NCI-H1417 (cell line): ENCODE measurements at regions not wholly inside any gene's neighbourhood (a gene's known extent, or its start where the extent isn't known, plus 50 kb on each side); places are given as distances from the start of the nearest gene placed in this dataset.

Source experiments
- DNase-seq, 3 experiments: peaks; one replicate each; lab custom pipeline; 2025; lab: John Stamatoyannopoulos, UW

GRCh38 chr20:11389186-11389585 lies 528.5 kb upstream of the BTBD3 start:
- no peak for DNase-seq

- DNase-seq: no peak
Measured at GRCh38 chr20:11391591-11391990, 526.1 kb upstream of the BTBD3 start.

DNA sequence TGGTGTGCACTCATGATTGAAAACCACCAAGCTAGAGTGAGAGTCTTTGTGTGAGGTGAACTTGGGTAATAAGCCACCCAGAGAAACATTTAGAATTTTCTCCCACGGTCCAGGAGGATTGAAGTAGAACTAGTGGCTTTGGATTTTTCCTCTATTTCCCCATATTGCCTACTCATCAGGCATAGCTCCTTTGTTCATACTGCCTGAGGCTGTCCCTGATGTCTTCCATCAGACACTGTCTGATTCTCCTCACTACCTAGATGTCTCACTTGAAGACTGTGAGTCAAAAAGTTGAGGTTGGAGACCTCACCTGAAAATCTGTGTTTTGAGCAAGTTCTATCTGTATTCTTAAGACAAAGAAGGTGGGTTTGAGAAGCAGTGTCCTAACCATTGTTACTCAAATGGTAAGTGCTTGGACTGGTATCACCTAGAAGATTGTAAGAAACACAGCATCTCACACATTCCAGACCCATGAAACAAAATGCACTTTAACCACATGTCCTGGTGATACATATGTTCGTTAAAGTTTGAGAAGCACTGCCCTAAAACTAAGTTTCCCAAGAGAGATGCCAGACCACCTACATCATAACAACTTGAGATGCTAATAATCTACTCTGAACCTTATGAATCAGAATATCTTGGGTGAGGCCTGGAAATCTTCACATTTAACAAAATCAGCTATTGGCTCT lies 523.4 kb upstream of the BTBD3 start:
- DNase-seq: no peak

- DNase-seq: no peak
Measured at GRCh38 chr20:11395581-11395980, 522.1 kb upstream of the BTBD3 start.

- no peak for DNase-seq
Measured at GRCh38 chr20:11401988-11402387, 515.7 kb upstream of the BTBD3 start.

DNA sequence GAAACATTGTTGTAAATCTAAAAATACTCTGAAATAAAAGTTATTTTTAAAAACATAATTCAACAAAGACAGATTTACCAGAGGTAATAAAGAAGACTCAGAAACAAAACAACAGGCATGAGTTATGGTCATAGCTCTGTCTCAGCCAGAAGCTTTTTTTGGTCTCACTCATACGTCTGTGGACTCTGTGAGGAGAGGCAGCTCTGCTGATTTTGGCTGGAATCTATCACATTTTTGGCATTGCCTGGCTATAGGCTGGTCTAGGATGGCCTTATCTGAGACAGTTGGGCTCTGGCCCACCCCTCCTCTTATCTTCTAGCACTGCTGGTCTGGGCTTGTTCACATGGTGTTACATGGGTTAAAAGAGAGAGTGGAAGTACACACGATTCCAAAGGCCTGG lies 514.0 kb upstream of the BTBD3 start:
- DNase-seq: no peak

- no peak for DNase-seq
Measured at GRCh38 chr20:11406877-11407276, 510.8 kb upstream of the BTBD3 start.

- DNase-seq: no peak
Measured at GRCh38 chr20:11409561-11409960, 508.1 kb upstream of the BTBD3 start.

DNA sequence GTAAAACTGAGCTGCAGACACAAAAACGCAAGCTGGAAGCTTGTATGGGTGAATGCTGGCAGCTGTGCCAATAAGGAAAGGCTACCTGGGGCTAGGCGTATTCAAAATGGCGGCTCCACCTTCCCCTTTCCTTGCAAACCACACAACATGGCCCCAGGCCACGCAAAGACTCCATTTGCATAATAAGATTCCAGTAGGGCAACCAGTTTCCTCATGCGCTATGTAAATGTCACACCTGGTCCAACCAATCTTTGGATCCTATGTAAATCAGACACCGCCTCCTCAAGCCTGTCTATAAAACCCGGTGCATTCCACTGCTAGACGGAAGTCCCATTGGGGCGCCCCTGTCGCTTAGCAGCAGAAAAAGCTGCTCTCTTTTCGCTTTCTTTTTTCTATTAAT lies 505.9 kb upstream of the BTBD3 start:
- DNase-seq: no peak

DNA sequence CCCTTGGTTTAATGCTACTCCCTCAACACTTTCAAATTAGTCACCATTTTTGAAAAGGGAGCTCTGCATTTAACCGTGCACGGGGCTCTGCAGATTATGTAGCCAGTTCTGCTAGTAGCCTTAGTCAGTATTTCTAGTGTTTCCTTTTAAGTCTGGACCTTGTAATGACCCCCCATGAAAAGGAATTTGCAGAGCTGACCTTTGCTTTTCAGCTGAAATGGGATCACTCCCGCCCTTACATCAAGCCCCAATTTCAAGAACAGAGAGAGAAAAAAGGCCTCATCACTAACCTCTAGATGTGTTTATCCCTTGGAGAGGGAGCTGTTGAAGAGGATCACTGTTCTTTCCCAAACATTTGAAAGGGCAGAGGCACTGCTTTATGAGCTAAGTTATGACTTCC lies 490.7 kb upstream of the BTBD3 start:
- DNase-seq: no peak

DNA sequence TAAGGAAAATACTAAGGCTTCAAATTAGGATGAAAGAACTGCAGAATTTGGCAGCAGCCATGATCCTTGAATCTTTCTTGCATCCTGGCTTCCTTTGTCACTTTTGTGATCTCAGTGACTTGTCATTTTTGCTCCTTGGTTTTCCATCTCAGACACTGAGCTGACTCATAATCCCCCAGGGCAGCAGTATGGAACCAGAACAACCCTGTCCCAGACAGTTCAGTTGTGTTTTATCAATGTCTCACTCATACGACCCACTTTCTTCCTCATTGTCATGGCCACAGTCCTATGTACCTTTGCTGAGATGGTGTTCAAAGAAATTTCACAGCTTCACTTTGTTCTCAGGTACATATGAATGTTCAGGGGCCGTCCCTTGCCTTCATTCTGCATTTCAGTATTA lies 488.5 kb upstream of the BTBD3 start:
- no peak for DNase-seq

GRCh38 chr20:11429889-11430519 lies 487.7 kb upstream of the BTBD3 start:
- DNase-seq: peak in 1 of 3 experiments; percentile 61

DNA sequence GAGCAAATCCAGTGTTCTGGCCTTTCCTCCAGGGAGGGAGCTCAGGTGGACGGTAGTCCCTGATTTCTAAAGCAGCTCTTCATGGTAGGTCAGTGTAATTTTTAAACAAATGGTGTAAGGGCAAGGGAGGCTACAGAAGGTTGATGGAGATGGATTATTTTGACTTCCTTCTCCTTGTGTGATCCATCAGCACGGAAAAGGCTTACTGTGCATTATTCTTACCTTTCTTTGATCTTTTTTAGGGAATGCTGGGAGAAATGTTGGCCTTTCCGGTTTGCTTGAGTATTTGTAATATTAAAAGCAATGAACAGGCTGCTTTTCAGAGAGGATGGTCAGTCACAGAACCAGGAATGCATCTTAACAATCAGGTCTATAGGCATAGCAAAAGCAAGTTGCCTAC lies 487.0 kb upstream of the BTBD3 start:
- DNase-seq: no peak

DNA sequence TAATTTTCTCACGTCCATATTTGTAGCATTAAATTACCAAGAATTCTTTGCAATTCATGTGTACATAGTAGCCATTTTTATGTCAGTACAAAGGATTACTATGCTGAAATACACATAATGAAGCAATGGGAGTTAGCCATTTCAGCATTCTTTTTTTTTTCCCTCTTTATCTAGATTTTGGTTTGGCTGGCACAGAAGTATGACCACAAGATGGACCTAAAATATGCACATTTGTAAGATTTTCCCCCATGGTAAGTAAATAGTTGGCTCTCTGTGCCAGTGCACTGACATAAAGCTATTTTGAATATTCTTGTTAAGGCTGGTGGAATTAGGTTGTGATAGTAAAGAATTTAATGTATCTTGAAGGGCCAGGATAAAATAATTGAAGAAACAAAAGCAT lies 486.1 kb upstream of the BTBD3 start:
- no peak for DNase-seq

DNA sequence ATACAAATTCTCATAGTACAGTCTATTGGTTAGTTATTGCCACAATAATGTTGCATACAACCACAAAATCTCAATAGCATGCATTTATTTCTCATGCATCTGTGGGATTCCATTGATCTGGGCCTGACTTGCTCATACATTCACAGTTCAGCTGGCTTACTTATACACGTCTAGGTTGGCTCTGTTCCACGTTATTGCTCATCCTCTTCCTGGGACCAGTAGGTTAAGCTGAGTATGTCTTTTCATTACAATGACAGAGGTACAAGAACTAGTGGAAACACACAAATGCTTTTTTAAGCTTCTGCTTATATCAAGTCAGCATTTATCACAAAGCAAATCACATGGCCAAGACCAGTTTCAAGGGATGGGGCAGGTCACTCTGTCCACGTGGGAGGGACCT lies 485.3 kb upstream of the BTBD3 start:
- DNase-seq: no peak

GRCh38 chr20:11436113-11436905 lies 481.4 kb upstream of the BTBD3 start:
- no peak for DNase-seq

GRCh38 chr20:11437090-11437489 lies 480.6 kb upstream of the BTBD3 start:
- no peak for DNase-seq

DNA sequence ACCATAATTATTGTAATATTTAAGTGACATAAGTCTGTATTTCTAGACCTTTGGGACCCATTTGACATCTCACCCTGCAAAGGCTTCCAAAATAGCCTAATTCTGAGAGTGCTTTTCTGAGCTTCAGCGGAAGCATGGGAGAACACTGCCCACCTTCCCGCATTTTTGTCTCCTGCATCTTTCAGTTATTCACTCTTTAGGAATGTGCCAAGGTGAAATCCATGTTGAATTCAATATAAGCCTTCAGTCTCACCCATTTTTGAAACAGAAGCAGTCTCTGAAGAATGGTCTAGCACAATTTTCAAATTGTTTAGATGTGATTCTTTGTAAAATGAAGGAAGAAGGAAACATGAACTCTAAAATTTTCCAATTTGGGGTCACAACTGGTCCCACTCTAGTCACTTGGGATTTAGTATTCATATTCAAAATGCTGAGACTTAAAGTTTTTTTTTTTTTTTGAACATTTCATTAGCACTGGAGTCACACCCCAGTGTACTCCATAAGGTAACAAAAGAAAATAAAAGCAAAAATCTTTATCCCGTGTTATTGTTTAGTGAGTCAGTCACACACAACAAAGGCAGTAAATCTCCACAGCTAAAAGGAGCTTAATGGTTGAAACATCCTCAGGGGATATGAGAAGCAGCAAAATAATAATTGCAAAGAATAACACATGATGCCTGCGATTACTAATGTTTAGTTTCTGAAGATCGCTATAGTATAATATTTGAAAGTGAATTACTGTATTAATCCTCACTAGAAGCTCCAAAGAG lies 479.9 kb upstream of the BTBD3 start:
- peak in 1 of 3 experiments; percentile 23 for DNase-seq

DNA sequence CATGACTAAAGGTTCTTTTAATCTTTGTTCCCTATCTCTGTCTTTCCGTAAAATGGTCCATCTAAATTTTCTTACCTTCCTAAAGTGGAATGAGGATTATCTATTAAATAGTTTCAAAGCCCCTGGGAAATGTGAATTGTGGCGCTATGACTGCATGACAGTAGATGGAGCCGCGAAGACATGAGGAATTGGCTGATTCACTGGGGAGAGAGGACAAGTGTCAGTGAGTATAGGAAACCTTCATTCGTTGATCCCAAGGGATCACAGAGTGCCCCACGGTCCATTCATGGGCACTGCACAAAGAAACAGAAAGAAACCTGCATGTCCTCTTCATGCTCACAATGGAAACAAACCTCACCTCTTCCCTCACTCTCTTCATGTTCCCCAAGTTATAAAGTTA lies 479.3 kb upstream of the BTBD3 start:
- no peak for DNase-seq

DNA sequence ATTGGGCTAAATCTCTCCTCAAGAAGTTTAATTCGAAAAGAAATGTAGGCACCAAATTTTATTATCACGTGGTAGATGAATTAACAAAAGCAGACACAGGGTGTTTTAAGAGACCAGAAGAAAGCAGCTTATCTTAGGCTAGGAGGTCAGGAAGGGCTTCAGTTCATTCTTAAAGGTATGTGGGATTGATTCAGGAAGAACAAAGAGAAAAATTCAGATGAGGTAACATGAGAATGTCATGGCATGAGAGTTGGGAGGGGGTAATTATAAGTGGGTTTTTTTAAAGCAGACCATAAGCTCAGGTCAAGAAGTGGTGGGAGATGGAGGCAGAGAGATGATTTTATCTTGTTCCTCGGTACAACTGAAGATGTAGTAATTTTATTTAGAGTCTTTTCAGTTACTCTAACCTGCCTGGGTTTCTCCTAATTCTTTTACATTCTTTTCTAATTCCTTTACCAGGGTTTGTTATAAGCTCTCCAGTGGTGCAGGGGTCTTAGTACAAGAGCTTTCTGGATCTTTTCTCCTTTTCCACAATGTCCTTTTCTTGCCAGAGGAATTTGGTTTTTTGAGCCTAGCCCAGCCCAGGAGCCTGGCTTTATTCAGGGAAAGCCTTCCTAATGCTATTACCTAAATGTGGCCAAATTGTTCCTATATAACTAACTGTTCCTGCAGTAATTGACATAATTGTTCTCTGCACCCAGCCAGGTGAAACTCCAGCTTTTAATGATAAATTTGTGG lies 474.1 kb upstream of the BTBD3 start:
- no peak for DNase-seq

DNA sequence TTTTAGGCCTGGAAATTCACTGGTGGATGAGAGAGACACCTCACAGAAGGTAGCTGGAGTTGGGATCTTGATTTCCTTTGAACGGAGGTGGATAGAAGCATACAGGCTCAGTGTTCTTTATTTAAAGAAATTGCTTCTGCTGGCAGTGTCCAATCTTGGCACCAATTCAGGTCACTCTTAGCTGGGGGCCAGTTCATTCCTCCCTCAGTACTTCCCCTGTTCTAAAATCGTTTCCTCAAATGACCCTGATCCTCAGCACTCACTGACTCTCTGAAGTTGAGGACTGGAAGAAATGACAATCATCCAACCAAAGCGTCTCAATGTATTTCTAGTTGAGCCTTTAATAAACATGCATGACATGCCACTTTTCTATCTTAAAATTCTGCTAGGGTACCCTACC lies 472.5 kb upstream of the BTBD3 start:
- DNase-seq: no peak

DNA sequence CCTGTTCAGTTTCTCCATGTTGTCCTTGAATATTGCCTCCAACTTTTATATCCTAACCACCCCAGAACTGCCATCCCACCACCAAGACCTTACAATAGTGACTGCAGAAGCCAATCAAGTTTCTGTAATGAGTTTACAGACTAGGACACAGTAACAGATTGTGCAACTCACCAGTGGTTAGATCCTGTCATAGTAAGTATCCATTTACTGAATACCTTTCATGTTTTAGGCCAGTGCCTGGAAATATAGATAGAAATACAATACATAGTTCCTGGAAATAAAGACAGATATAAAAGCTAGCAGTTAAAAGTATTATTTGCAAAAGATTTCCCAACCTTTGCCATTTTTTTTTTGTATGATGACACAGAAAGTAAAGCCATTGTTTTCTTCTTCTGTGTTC lies 471.8 kb upstream of the BTBD3 start:
- no peak for DNase-seq
